HG02588 (cell line): ENCODE measurements at regions not wholly inside any gene's neighbourhood (a gene's known extent, or its start where the extent isn't known, plus 50 kb on each side); places are given as distances from the start of the nearest gene placed in this dataset.
"Not testable (repeated sequence)": the region's sequence is repeated elsewhere in the genome, so short reads cannot be mapped to it uniquely, and the experiment has no call there.

ENCODE experiments used
- ATAC-seq: cut with Tn5 transposase; IDR thresholded peaks from one replicate; pipeline ENCODE4 v1.9.1; 2021; ENCODE audit warnings: mild to moderate bottlenecking, moderate library complexity; ENCODE audit not compliant: unreplicated experiment

GRCh38 chr13:66154976-66155375 lies 1075.2 kb downstream of the PCDH9 start:
- ATAC-seq = no peak

- no peak for ATAC-seq
Measured at GRCh38 chr13:66154354-66154753, 1075.8 kb downstream of the PCDH9 start.

GRCh38 chr13:66152596-66152995 lies 1077.5 kb downstream of the PCDH9 start:
- ATAC-seq = no peak

GRCh38 chr13:66144357-66144756 lies 1085.8 kb downstream of the PCDH9 start:
- ATAC-seq = not testable (repeated sequence)

GRCh38 chr13:66139701-66140100 lies 1090.4 kb downstream of the PCDH9 start:
- ATAC-seq = no peak

GRCh38 chr13:66139250-66139649 lies 1090.9 kb downstream of the PCDH9 start:
- no peak for ATAC-seq

GRCh38 chr13:66138172-66138811 lies 1091.8 kb downstream of the PCDH9 start:
- ATAC-seq = peak; percentile 94

GRCh38 chr13:66137384-66137783 lies 1092.8 kb downstream of the PCDH9 start:
- peak; percentile 21 for ATAC-seq

GRCh38 chr13:66128692-66129269 lies 1101.4 kb downstream of the PCDH9 start:
- peak; percentile 96 for ATAC-seq

GRCh38 chr13:66128201-66128600 lies 1101.9 kb downstream of the PCDH9 start:
- no peak for ATAC-seq

- ATAC-seq = no peak
Measured at GRCh38 chr13:66117563-66117962, 1112.6 kb downstream of the PCDH9 start.

GRCh38 chr13:66113882-66114526 lies 1116.1 kb downstream of the PCDH9 start:
- no peak for ATAC-seq

GRCh38 chr13:66111628-66112027 lies 1118.5 kb downstream of the PCDH9 start:
- no peak for ATAC-seq

- no peak for ATAC-seq
Measured at GRCh38 chr13:66106246-66106645, 1123.9 kb downstream of the PCDH9 start.

- no peak for ATAC-seq
Measured at GRCh38 chr13:66102864-66103263, 1127.3 kb downstream of the PCDH9 start.

- no peak for ATAC-seq
Measured at GRCh38 chr13:66099825-66100224, 1130.3 kb downstream of the PCDH9 start.

GRCh38 chr13:66098931-66099628 lies 1131.1 kb downstream of the PCDH9 start:
- ATAC-seq = no peak

GRCh38 chr13:66089711-66090110 lies 1140.4 kb downstream of the PCDH9 start:
- ATAC-seq = no peak

- no peak for ATAC-seq
Measured at GRCh38 chr13:66087269-66087710, 1142.8 kb downstream of the PCDH9 start.

- no peak for ATAC-seq
Measured at GRCh38 chr13:66077132-66077689, 1152.9 kb downstream of the PCDH9 start.

GRCh38 chr13:66076417-66076816 lies 1153.7 kb downstream of the PCDH9 start:
- no peak for ATAC-seq
